ENCODE measurements at regions not wholly inside any gene's neighbourhood (a gene's known extent, or its start where the extent isn't known, plus 50 kb on each side); places are given as distances from the start of the nearest gene placed in this dataset.

- TF ChIP-seq CTCF (IDR thresholded peaks at IDR 0.05) (no peak), POLR2A (IDR thresholded peaks at IDR 0.05) (no peak)
Measured at GRCh38 chr11:116112087-116112935, 608.1 kb upstream of the CADM1 start.
